Astrocyte (in vitro differentiated cells and primary cell): ENCODE measurements at regions not wholly inside any gene's neighbourhood (a gene's known extent, or its start where the extent isn't known, plus 50 kb on each side); places are given as distances from the start of the nearest gene placed in this dataset.

Source experiments
- DNase-seq: peaks from one replicate; pipeline ENCODE4 v3.0.0-alpha.2; 2010; ENCODE audit warnings: low read depth
- FAIRE-seq: peaks from 2 replicates; lab custom pipeline; 2011; peaks lifted over from hg19 to GRCh38; lab: Jason Lieb, UNC
- H2AFZ ChIP-seq: 2 replicates; pipeline ENCODE4 v1.6.0; 2012; ENCODE audit warnings: low read depth, low read length, inconsistent platforms
- H3K27ac ChIP-seq: 2 replicates; pipeline ENCODE4 v1.5.1; 2011; ENCODE audit warnings: low read depth, low read length, inconsistent platforms
- H3K27me3 ChIP-seq: 2 replicates; pipeline ENCODE4 v1.6.0; 2011; ENCODE audit warnings: low read length, inconsistent platforms; ENCODE audit not compliant: insufficient read depth
- H3K36me3 ChIP-seq: 2 replicates; pipeline ENCODE4 v1.5.1; 2011; ENCODE audit warnings: low read length, inconsistent platforms; ENCODE audit not compliant: insufficient read depth
- H3K4me1 ChIP-seq: 2 replicates; pipeline ENCODE4 v1.5.1; 2011; ENCODE audit warnings: low read length, inconsistent platforms; ENCODE audit not compliant: insufficient read depth
- H3K4me2 ChIP-seq: 2 replicates; pipeline ENCODE4 v1.6.0; 2012; ENCODE audit warnings: low read length, inconsistent platforms
- H3K4me3 ChIP-seq: 2 replicates; pipeline ENCODE4 v1.5.1; 2011; ENCODE audit warnings: low read depth, mild to moderate bottlenecking, low read length, inconsistent platforms; ENCODE audit not compliant: insufficient read depth
- H3K79me2 ChIP-seq: 2 replicates; pipeline ENCODE4 v1.6.0; 2012; ENCODE audit warnings: mild to moderate bottlenecking, low read length, inconsistent platforms; ENCODE audit not compliant: insufficient read depth
- H3K9ac ChIP-seq: 2 replicates; pipeline ENCODE4 v1.6.0; 2012; ENCODE audit warnings: mild to moderate bottlenecking, low read length, inconsistent platforms
- H3K9me3 ChIP-seq: 2 replicates; pipeline ENCODE4 v1.5.1; 2012; ENCODE audit warnings: low read depth, mild to moderate bottlenecking, low read length, inconsistent platforms; ENCODE audit not compliant: insufficient read depth
- H4K20me1 ChIP-seq: 2 replicates; pipeline ENCODE4 v1.6.0; 2012; ENCODE audit warnings: low read length, inconsistent platforms; ENCODE audit not compliant: insufficient read depth
- H3K27ac Mint-ChIP-seq: one replicate; pipeline ENCODE4 v1.8.0; 2021; ENCODE audit warnings: mild to moderate bottlenecking, mixed read lengths; ENCODE audit not compliant: unreplicated experiment
- H3K27me3 Mint-ChIP-seq: one replicate; pipeline ENCODE4 v1.8.0; 2021; ENCODE audit warnings: low read depth, mixed read lengths; ENCODE audit not compliant: unreplicated experiment
- H3K36me3 Mint-ChIP-seq: one replicate; pipeline ENCODE4 v1.8.0; 2021; ENCODE audit warnings: low read depth, mixed read lengths; ENCODE audit not compliant: unreplicated experiment
- H3K4me1 Mint-ChIP-seq: one replicate; pipeline ENCODE4 v1.8.0; 2021; ENCODE audit warnings: low read depth, mixed read lengths; ENCODE audit not compliant: unreplicated experiment
- H3K4me3 Mint-ChIP-seq: one replicate; pipeline ENCODE4 v1.8.0; 2021; ENCODE audit warnings: mild to moderate bottlenecking, moderate library complexity, mixed read lengths; ENCODE audit not compliant: unreplicated experiment
- H3K9me3 Mint-ChIP-seq: one replicate; pipeline ENCODE4 v1.8.0; 2021; ENCODE audit warnings: mild to moderate bottlenecking, mixed read lengths; ENCODE audit not compliant: unreplicated experiment
- CTCF ChIP-seq: IDR thresholded peaks from 2 replicates; pipeline ENCODE4 v1.5.1; 2011; ENCODE audit warnings: low read depth, mild to moderate bottlenecking, inconsistent platforms, low read length, moderate library complexity; ENCODE audit not compliant: insufficient read depth
- EZH2 ChIP-seq: IDR thresholded peaks from 2 replicates; pipeline ENCODE4 v1.6.1; 2012; ENCODE audit warnings: mild to moderate bottlenecking, low read length, inconsistent platforms; ENCODE audit not compliant: insufficient read depth

- Histone ChIP-seq H3K36me3 (no peaks in the 10 kb centered on the region), H3K9me3 (no peaks in the 10 kb centered on the region), H3K79me2 (no peaks in the 10 kb centered on the region), H3K4me1 (no peaks in the 10 kb centered on the region), H3K4me3 (no peak overlapping the region), H4K20me1 (no peaks in the 10 kb centered on the region), H2AFZ (no peak overlapping the region), H3K9ac (no peak overlapping the region), H3K27me3 (no peaks in the 10 kb centered on the region), H3K27ac (no peak overlapping the region), H3K4me2 (no peak overlapping the region)
- Mint-ChIP-seq H3K27me3 (peaks cover 3% of the 10 kb centered on the region), H3K36me3 (no peaks in the 10 kb centered on the region), H3K27ac (no peak overlapping the region), H3K4me3 (no peak overlapping the region), H3K9me3 (no peaks in the 10 kb centered on the region), H3K4me1 (peaks cover 3% of the 10 kb centered on the region)
- DNase-seq (no peak), FAIRE-seq (no peak)
- TF ChIP-seq EZH2 (no peak), CTCF (no peak)
These were observed 857.3 kb downstream of the RNF144A start for GRCh38 chr2:7774481-7774880.

DNA sequence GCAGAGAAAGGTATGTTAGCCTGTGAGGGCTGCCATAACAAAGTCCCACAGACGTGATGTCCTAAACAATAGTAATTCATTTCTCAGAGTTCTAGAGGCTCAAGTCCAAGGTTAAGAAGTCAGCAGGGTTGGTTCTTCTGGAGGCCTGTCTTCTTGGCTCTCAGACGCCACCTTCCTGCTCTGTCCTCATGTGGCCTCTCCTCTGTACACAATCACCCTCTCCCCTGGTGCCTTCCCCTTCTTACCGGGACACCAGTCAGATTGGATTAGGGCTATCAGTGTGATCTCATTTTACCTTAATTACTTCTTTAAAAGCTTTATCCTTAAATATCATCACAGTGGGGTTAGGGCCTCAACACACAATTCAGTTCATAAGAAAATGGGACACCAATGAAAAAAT lies 860.5 kb downstream of the RNF144A start:
- H3K27me3 Mint-ChIP-seq, result peaks cover 1% of the 10 kb centered on the region
- no peaks in the 10 kb centered on the region for H3K27me3 ChIP-seq
- no peaks in the 10 kb centered on the region for H3K36me3 ChIP-seq
- no peak overlapping the region for H3K4me2 ChIP-seq
- H3K9ac ChIP-seq, result no peak overlapping the region
- no peaks in the 10 kb centered on the region for H3K79me2 ChIP-seq
- no peak for FAIRE-seq
- H3K27ac Mint-ChIP-seq, result no peak overlapping the region
- H3K4me3 ChIP-seq, result no peak overlapping the region
- no peak overlapping the region for H3K27ac ChIP-seq
- H3K36me3 Mint-ChIP-seq, result no peaks in the 10 kb centered on the region
- H3K4me1 ChIP-seq, result no peaks in the 10 kb centered on the region
- no peak for TF ChIP-seq CTCF
- TF ChIP-seq EZH2, result no peak
- DNase-seq, result no peak
- H3K9me3 Mint-ChIP-seq, result no peaks in the 10 kb centered on the region
- no peaks in the 10 kb centered on the region for H4K20me1 ChIP-seq
- no peaks in the 10 kb centered on the region for H3K9me3 ChIP-seq
- peaks cover 3% of the 10 kb centered on the region for H3K4me1 Mint-ChIP-seq
- no peak overlapping the region for H3K4me3 Mint-ChIP-seq
- no peak overlapping the region for H2AFZ ChIP-seq

GRCh38 chr2:7780321-7780720 lies 863.1 kb downstream of the RNF144A start:
- no peak overlapping the region for H2AFZ ChIP-seq
- Mint-ChIP-seq H3K9me3 (no peaks in the 10 kb centered on the region), H3K36me3 (no peaks in the 10 kb centered on the region), H3K27me3 (peaks cover 1% of the 10 kb centered on the region), H3K4me3 (no peak overlapping the region), H3K27ac (no peak overlapping the region), H3K4me1 (no peaks in the 10 kb centered on the region)
- FAIRE-seq (no peak), DNase-seq (no peak)
- no peaks in the 10 kb centered on the region for H3K36me3 ChIP-seq
- no peaks in the 10 kb centered on the region for H4K20me1 ChIP-seq
- no peak overlapping the region for H3K9ac ChIP-seq
- no peak overlapping the region for H3K27ac ChIP-seq
- H3K4me1 ChIP-seq, result no peaks in the 10 kb centered on the region
- no peaks in the 10 kb centered on the region for H3K9me3 ChIP-seq
- H3K4me3 ChIP-seq, result no peak overlapping the region
- no peaks in the 10 kb centered on the region for H3K27me3 ChIP-seq
- TF ChIP-seq CTCF (no peak), EZH2 (no peak)
- no peaks in the 10 kb centered on the region for H3K79me2 ChIP-seq
- H3K4me2 ChIP-seq, result no peak overlapping the region
